ENCODE measurements at regions not wholly inside any gene's neighbourhood (a gene's known extent, or its start where the extent isn't known, plus 50 kb on each side); places are given as distances from the start of the nearest gene placed in this dataset.

- Histone ChIP-seq H3K4me3 (no peak overlapping the region), H3K27me3 (no peaks in the 10 kb centered on the region), H3K9me3 (peaks cover 0 to 36% (median 14%) of the 10 kb centered on the region in 11 donors), H3K4me1 (no peaks in the 10 kb centered on the region), H3K27ac (no peak overlapping the region), H3K36me3 (no peaks in the 10 kb centered on the region)
- DNase-seq = no peak
- 75 to 77% methylated on average over 3 of the region's 3 CpGs for WGBS, 2 donors
- no peak for TF ChIP-seq CTCF (IDR thresholded peaks at IDR 0.05)
- intact Hi-C loops (cut with DNase I) = no loop called here
- ATAC-seq = no peak
Measured at GRCh38 chr7:125847055-125847454, 917.4 kb upstream of the POT1 start.

- no peaks in the 10 kb centered on the region for H3K36me3 ChIP-seq
- intact Hi-C loops (cut with DNase I) = no loop called here
- no peaks in the 10 kb centered on the region for H3K4me1 ChIP-seq
- DNase-seq = no peak
- no peaks in the 10 kb centered on the region for H3K27me3 ChIP-seq
- H3K9me3 ChIP-seq = peaks cover 0 to 36% (median 14%) of the 10 kb centered on the region in 11 donors
- 77 to 78% methylated on average over 1 of the region's 1 CpG for WGBS, 2 donors
- no peak for ATAC-seq
- TF ChIP-seq CTCF (IDR thresholded peaks at IDR 0.05) = no peak
- H3K27ac ChIP-seq = no peak overlapping the region
- no peak overlapping the region for H3K4me3 ChIP-seq
Measured at GRCh38 chr7:125845686-125846085, 916.1 kb upstream of the POT1 start.

GRCh38 chr7:125834421-125834820, 904.8 kb upstream of the POT1 start:
- ATAC-seq = no peak
- WGBS, 2 donors = 53 to 54% methylated on average over 2 of the region's 2 CpGs

GRCh38 chr7:125833839-125834238, 904.2 kb upstream of the POT1 start:
- no peak for TF ChIP-seq CTCF (IDR thresholded peaks at IDR 0.05)
- no peaks in the 10 kb centered on the region for H3K4me1 ChIP-seq
- 67 to 82% methylated on average over 8 of the region's 8 CpGs for WGBS, 2 donors
- ATAC-seq (no peak), DNase-seq (no peak)
- no peak overlapping the region for H3K4me3 ChIP-seq
- intact Hi-C loops (cut with DNase I) = no loop called here
- H3K27me3 ChIP-seq = no peaks in the 10 kb centered on the region
- no peak overlapping the region for H3K27ac ChIP-seq
- H3K9me3 ChIP-seq = peaks cover 0 to 36% (median 0%) of the 10 kb centered on the region in 11 donors
- H3K36me3 ChIP-seq = no peaks in the 10 kb centered on the region

More at GRCh38 chr7:125834421-125834820, 904.8 kb upstream of the POT1 start:
- H3K36me3 ChIP-seq = no peaks in the 10 kb centered on the region
- H3K27ac ChIP-seq = no peak overlapping the region
- no peaks in the 10 kb centered on the region for H3K27me3 ChIP-seq
- DNase-seq = no peak
- H3K4me3 ChIP-seq = no peak overlapping the region
- no peaks in the 10 kb centered on the region for H3K4me1 ChIP-seq
- no peak for TF ChIP-seq CTCF (IDR thresholded peaks at IDR 0.05)
- peaks cover 0 to 36% (median 0%) of the 10 kb centered on the region in 11 donors for H3K9me3 ChIP-seq
- intact Hi-C loops (cut with DNase I) = no loop called here

Data from heart right ventricle (tissue), 16 donors.